HG03571 (cell line): ENCODE measurements at regions not wholly inside any gene's neighbourhood (a gene's known extent, or its start where the extent isn't known, plus 50 kb on each side); places are given as distances from the start of the nearest gene placed in this dataset.
"Not testable (repeated sequence)": the region's sequence is repeated elsewhere in the genome, so short reads cannot be mapped to it uniquely, and the experiment has no call there.

Experiments
- ATAC-seq: cut with Tn5 transposase; IDR thresholded peaks from one replicate; pipeline ENCODE4 v1.9.1; 2021; ENCODE audit not compliant: unreplicated experiment

DNA sequence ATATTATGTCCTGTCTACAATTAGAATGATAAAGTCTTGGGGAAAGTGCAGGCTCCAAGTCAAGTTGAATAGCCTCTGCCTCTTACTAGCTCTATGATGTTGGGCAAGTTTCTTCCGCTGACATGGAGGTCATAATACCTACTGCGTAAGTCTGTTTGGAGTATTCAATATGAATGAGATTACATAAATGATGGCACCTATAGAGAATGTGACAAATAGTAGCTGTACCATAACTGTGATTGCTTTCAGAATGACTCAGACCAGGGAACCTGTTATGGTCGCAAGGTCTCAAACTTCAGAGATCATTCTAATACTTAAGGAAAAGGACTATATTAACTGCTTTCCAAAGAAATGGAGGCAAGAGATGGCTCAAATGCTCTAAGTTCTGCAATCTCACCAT, 94.0 kb upstream of the ABCA1 start:
- no peak for ATAC-seq

GRCh38 chr9:105022545-105022944, 94.6 kb upstream of the ABCA1 start:
- ATAC-seq: not testable (repeated sequence)

- no peak for ATAC-seq
These were observed 95.8 kb upstream of the ABCA1 start for GRCh38 chr9:105023788-105024187.

- no peak for ATAC-seq
These were observed 96.6 kb upstream of the ABCA1 start for GRCh38 chr9:105024529-105024928.

DNA sequence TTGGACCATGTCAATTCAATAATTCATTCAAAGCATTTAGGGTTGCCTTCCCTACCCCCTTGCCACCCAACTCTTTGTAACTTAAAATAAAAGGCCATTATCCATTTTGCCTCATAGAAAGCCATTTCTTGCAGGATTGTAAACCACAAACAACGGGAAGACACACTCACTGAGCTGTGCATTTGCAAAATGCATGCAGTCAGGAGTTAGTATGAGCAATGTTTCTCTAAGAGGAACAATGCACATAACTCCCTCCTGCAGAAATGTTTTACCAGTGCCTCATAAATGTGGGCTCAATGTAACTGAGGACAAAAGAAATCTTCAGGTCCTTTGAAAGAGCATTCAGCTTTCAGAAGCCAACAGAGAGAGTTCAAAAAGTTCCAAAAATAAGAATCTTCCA, 98.5 kb upstream of the ABCA1 start:
- ATAC-seq: no peak

GRCh38 chr9:105027084-105027483, 99.1 kb upstream of the ABCA1 start:
- ATAC-seq: no peak

GRCh38 chr9:105030285-105030684, 102.3 kb upstream of the ABCA1 start:
- no peak for ATAC-seq

DNA sequence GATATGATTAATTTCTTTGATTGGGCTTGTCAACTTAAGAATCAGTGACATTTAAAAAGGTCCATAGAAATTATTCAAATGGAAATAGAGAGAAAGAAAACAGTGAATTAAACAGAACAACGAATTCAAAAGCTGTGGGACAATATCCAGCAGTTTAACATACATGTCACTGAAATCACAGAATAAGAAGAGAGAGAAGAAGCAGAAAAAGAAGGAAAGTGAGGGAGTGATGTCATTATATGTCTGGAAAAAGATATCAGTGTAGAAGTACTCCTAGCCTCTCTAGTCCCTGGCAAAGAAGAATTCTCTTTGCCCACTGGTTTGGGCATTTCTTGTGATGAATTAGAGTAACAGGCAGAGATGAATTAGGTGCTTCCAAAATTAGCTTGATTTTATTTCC, 109.2 kb upstream of the ABCA1 start:
- ATAC-seq: no peak

DNA sequence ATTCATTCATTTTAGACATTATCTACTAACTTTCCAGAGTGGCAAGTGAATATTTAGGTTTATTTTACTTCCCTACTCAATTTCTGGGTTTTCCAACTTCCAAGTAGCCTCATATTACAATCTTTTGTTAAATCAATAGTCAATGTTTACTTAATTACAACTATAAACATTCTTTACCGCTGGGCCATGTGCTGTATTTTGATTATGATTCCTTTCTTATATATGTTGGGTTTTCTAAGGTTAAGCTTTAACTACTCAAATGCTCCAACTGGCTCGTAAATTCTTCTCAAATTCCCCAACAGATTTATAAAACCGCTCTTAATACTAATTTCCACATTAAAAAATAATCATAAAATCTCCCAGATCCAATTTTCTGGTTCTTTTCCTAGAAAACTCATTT, 110.1 kb upstream of the ABCA1 start:
- ATAC-seq: no peak

GRCh38 chr9:105039175-105039799, 111.3 kb upstream of the ABCA1 start:
- no peak for ATAC-seq

DNA sequence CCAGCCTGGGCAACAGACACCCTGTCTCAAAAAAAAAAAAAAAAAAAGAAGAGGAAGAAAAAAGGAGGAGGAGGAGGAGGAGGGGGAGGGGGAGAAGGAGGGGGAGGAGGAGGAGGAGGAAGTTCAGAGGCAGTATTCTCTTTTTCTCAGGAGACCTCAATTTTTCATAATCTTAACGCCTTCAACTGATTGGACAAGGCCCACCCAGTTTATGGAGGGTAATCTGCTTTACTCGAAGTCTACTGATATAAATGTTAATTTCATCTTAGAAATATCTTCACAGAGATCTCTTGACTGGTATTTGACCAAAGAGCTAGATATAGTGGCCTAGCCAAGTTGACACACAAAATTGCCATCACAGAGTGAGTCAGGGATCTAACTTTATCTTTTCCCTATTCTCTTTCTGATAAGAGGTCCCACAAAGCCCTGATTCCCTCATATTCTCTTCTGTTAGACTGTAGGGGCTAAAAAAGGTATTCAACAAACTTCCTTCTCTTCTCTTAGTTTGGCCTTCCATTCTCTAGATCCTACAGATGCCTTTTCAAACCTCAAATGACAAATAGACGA, 115.5 kb upstream of the ABCA1 start:
- no peak for ATAC-seq

DNA sequence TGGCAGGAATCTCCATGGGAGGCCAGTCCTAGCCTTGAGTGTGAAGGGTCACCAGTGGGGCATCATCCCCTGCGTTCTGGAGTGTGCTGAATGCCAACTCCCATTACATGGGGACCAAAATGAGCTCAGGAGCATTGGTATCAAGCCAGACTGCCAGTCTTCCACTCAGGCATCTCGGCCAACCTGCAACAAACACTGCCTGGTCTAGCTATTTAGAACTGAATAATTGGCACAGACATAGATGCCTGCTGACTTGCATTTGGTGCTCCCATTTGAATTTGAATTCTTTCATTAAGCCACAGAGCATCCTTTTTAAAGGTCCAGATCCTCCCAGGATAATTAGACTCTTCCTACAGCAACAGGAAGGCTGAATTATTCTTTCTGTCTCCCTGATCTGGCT, 116.6 kb upstream of the ABCA1 start:
- no peak for ATAC-seq

GRCh38 chr9:105046907-105047741, 119.2 kb upstream of the ABCA1 start:
- ATAC-seq: no peak

DNA sequence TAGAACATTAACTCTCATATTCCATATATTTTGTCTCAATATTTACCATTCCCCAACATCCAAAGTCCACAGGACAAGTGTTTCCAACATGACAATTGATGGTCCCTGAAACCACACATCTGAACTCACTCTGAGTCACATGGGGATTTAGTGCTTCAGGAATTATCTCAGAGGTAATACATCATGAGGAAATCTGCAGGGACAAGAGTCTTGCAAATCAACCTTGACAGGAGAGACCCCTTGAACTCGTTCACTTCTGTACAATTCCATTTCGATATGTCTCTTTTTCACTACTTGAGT, 119.7 kb upstream of the ABCA1 start:
- ATAC-seq: no peak

- ATAC-seq: no peak
These were observed 120.4 kb upstream of the ABCA1 start for GRCh38 chr9:105048331-105048730.

GRCh38 chr9:105050296-105050695, 122.3 kb upstream of the ABCA1 start:
- no peak for ATAC-seq

- no peak for ATAC-seq
These were observed 123.9 kb upstream of the ABCA1 start for GRCh38 chr9:105051897-105052296.

GRCh38 chr9:105052346-105052745, 124.4 kb upstream of the ABCA1 start:
- no peak for ATAC-seq

- no peak for ATAC-seq
These were observed 125.3 kb upstream of the ABCA1 start for GRCh38 chr9:105053209-105053652.

GRCh38 chr9:105054491-105054890, 126.5 kb upstream of the ABCA1 start:
- ATAC-seq: no peak

DNA sequence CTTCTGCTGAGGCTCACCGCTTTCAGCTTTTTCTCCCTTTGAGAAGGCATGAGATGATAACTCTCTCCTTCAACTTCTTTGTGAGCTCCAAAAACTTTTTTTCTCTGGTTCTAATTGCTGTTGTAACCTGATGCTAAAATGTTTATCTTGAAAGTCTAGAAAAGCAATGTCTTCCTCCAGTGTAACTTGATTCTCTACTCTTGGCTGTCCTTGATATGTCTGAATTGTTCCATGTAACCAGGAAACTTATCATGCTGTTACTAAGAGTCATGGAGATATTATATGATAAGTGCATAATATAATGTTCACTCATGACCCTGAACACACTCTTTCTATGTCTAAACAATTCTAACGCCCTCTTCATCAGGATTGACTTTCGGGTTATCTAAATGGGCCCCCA, 128.0 kb upstream of the ABCA1 start:
- ATAC-seq: no peak

GRCh38 chr9:105057551-105057950, 129.6 kb upstream of the ABCA1 start:
- no peak for ATAC-seq
